Femur (tissue), 1 donor: ENCODE measurements at regions not wholly inside any gene's neighbourhood (a gene's known extent, or its start where the extent isn't known, plus 50 kb on each side); places are given as distances from the start of the nearest gene placed in this dataset.

Experiments
- DNase-seq: peaks from one replicate; pipeline ENCODE4 v3.0.0-alpha.2; 2017

GRCh38 chr4:175951794-175952193 lies 113.8 kb upstream of the WDR17 start:
- DNase-seq = peak; percentile 30

- no peak for DNase-seq
These were observed 112.5 kb upstream of the WDR17 start for GRCh38 chr4:175953116-175953515.

- no peak for DNase-seq
These were observed 111.6 kb upstream of the WDR17 start for GRCh38 chr4:175953960-175954521.

- DNase-seq = no peak
These were observed 111.0 kb upstream of the WDR17 start for GRCh38 chr4:175954685-175955084.

- no peak for DNase-seq
These were observed 104.0 kb upstream of the WDR17 start for GRCh38 chr4:175961604-175962003.

GRCh38 chr4:175970072-175970471 lies 95.6 kb upstream of the WDR17 start:
- DNase-seq = no peak

DNA sequence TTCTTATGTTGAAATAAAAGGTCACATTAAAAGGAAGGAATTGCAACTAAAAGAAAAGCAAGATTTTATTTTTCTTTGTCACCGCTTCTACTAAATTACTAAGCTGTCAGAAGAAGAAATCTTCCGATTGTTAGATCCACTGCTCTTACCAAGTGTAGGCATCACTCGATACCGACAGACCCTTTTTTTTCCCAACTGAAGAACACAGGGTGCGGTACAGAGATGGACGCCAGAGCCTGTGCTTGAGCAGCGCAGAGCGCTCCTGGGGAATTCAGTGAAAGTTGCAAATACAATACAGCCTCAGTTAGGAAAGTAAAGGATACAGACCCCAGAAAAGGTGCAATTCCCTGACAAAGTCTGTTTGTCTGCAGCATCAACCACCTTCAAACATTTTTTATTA lies 94.9 kb upstream of the WDR17 start:
- no peak for DNase-seq

GRCh38 chr4:175971388-175972179 lies 94.1 kb upstream of the WDR17 start:
- DNase-seq = no peak

DNA sequence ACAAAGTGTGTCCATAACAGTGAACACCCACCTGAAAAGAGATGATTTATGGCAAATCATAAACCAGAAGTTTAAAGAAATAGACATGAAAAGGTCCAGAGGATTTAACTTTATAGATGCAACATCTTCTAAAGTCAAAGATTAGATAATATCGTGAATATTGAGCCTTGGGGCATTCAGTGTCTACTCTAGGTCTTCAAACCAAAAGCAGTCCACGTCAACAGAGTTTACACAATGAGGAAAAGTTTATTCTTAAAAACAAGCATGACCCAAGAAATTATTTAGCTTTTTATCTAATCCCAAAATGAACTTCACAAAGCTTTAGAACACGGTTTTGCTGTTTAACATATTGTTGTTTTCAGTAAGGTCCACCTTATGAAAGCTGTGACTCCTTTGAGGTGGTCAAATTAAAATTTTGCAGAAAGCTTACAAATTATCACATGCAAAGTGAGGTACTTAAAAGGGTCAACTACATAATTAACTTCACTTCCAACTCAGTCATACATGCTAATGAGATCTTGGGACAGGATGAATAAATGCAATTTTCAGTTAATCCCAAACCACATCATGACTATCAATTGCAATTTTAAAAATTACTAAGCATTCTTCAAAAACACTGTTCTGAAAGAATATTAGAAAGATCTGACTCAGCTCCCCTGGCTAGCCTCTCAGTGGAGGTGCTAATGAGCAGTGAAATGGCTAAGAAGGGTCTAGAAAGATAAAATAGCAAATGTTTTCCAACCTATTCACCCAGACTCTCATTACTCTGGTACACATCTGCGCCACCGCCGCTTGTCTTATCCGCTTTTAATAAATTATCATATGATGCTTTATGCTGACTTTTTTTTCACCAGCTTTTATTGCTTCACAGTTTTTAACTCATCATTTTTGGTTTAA lies 92.4 kb upstream of the WDR17 start:
- no peak for DNase-seq

DNA sequence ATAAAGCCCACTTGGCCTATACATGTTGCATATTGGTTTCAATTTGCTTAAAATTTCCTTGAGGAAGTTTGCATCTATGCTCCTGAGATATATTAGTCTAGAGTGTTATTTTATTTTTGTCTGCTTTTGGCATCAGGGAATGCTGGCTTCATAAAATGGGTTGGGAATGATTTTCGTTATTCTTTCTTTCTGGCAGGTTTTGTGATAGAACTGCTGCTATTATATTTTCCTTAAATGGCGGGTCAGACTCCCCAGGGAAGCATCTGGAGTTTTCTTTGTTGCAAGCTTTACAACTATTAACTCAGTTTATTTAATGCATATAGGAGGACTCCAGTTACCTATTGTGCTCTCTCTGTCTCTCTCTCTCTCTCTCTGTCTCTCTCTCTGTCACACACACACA lies 82.0 kb upstream of the WDR17 start:
- DNase-seq = no peak

- no peak for DNase-seq
These were observed 79.0 kb upstream of the WDR17 start for GRCh38 chr4:175986668-175987067.

- no peak for DNase-seq
These were observed 77.1 kb upstream of the WDR17 start for GRCh38 chr4:175988511-175988910.

DNA sequence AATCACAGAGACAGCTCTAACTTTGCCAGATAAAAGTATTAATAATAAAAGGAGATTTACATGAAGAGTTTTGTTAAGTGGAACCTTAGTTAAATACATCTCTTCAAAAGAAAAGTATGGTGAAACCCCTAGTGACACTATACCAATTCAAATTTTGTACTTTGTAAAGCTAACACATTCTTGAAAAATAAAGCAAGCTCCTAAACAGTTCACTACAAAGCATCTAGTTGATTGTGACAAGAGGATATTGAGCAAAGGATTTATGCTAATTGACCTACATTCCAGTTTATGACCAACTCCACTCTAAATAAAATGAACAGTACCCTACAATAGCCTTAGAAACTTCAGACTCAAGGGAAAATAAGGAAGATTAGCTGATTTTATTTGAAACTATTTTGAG lies 69.4 kb upstream of the WDR17 start:
- DNase-seq = no peak

DNA sequence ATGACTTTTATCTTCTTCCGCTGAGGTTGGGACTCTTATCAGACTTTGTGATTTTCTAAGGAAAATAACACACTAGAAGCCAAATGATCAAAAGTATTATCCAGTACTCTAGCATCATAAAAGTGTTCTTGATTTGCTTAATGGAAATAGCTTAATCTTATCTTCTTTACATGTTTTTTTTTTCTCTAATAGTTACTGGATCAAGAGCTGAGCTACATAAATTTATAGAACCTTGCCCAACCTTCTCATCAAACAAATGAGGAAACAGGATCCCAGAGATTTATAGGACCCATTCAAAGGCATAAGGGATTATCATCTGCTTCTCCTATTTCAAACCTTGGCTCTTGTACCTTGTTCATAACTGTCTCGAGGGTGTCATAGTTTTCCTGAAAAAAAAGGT lies 68.3 kb upstream of the WDR17 start:
- DNase-seq = no peak

GRCh38 chr4:175998782-175999181 lies 66.9 kb upstream of the WDR17 start:
- no peak for DNase-seq

GRCh38 chr4:175999944-176000343 lies 65.7 kb upstream of the WDR17 start:
- no peak for DNase-seq

DNA sequence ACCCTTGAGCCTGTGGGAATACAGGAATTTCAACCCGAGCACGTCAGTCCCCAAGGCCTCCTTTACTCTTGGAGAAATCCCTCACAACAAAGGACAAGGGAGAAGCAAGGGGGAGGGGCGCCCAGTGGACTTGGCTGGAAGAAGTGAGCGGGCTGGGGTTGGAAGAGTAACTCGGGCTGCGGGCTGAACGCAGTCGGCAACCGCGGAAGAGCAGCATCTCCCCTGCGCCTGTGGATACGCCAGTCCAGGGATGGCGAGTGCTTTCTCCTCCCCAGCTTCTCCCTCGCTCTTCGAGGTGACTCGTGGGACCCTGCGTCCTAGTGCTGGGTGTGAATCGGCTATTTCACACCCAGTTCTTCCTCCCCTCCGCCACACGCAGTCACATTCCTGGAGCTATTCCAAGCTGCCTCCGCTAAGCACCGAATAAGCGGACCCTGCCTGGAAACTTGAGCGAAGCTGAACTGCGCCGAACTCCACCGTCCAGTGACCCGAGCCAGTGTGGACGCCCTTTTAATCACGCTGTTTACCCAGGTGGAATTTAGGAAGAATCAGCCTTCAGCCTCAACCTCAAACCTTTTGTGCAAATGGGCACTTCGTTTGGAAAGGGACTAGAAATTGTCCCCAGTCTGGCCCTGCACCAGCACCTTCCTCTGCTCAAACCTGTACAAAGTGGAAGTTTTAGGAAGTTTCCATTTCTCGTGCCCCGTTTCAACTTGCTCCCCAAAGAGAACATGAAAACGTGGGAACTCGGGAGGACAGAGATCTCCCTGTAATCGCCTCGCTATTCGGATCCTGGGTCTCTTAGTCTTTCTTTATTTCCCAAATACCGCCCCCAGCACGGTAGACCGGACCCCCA lies 64.3 kb upstream of the WDR17 start:
- DNase-seq = peak; percentile 39

GRCh38 chr4:176002007-176002613 lies 63.5 kb upstream of the WDR17 start:
- DNase-seq = peak; percentile 35

GRCh38 chr4:176005766-176006165 lies 59.9 kb upstream of the WDR17 start:
- DNase-seq = no peak

GRCh38 chr4:176009254-176009653 lies 56.4 kb upstream of the WDR17 start:
- DNase-seq = no peak

GRCh38 chr4:176011529-176011928 lies 54.1 kb upstream of the WDR17 start:
- no peak for DNase-seq
